NCI-H1436 (cell line): ENCODE measurements at regions not wholly inside any gene's neighbourhood (a gene's known extent, or its start where the extent isn't known, plus 50 kb on each side); places are given as distances from the start of the nearest gene placed in this dataset.
"Not testable (repeated sequence)": the region's sequence is repeated elsewhere in the genome, so short reads cannot be mapped to it uniquely, and the experiment has no call there.

ENCODE experiments used
- DNase-seq: peaks from one replicate; lab custom pipeline; 2025; lab: John Stamatoyannopoulos, UW

DNA sequence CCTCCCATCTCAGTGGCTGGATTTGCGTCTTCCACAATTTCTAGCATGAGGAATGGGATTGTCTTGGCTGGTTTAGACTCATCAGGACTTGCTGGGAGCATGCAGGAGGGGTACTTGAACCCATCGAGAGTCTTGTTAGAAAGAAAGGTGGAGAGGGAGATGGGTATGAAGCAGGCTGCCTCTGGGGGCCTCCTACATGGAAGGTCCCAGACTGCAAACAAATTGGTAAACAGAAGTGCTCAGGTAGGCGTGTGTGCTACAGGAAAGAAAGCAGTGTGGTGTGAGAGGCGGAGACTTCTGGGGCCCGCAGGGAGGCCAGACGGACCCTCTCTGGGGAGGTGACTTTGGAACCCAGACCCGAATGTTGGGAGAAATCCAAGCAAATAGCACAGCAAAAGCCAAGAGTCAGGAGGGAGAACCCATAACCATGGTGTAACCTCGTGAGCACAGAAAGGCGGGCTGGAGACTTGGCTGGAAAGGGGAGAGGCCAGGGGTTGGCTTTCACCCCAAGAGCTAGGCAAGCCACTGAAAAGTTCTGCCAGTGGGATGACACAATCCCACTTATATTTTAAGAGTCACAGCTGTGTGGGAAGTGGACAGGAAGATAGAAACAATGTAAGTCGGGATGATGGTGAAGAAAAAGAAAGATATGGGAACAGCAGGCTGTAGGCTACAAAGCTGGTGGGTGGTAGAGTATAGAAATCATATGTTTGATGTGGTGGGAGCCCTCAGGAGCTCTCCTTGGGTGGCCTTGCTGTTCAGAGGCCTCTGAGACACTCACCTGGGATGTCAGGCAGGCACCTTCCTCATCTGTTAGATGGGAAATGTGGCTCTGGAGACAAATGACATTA is 130.1 kb upstream of the PRR20G start:
- DNase-seq = no peak

DNA sequence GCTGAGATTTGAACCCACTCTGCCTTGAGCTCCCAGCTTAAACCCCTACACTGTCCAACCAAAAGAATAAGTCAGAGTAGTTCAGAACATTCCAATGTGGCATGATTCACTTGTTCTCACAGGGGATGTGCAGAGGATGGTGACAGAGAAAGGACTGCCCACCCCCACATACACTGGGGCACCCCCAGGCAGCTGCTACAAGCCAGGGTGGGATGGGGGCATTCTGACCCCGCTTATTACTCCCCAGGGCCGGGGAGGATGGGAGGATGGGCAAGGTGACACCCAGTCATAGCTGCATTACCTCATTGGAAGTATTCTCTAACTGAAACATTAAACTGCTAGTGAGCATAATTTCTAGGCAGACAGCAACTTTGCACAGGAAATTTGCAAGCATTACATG is 126.0 kb upstream of the PRR20G start:
- no peak for DNase-seq

GRCh38 chr3:127413318-127413673 is 125.5 kb upstream of the PRR20G start:
- no peak for DNase-seq

DNA sequence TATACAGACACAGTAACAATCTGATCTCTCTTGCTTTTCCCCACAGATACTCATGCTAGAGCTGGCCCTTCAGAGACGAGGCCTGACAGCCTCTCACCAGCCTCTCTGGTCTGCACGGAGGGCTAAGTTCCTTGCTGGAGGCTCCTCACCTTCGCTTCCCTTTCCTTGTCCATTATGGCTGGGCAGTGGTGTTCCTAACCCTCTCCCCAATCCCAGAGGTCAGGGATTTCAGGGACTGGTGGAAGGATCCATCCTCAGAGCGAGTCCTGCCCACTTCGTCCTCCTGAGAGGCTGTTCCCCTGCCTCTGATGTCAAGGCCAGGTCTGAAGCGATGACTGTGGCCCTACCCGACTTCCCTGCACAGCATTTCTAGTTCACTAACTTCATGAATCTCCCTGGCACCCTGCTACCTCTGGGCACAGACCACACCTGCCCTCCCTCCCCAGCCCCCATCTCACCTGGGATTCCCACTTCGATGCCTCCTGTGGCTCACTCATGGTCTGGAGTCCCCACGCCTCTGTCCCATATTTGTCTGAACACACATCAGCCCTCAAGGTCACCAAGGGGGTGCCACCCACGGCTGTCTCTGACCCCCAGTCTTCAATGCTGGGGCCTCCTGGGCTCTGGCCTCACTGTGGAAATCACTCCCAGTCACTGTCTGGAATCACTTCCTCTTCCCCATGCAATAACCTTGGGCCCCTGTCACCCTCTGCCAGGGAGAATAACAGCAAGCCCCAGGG is 124.9 kb upstream of the PRR20G start:
- DNase-seq = no peak

DNA sequence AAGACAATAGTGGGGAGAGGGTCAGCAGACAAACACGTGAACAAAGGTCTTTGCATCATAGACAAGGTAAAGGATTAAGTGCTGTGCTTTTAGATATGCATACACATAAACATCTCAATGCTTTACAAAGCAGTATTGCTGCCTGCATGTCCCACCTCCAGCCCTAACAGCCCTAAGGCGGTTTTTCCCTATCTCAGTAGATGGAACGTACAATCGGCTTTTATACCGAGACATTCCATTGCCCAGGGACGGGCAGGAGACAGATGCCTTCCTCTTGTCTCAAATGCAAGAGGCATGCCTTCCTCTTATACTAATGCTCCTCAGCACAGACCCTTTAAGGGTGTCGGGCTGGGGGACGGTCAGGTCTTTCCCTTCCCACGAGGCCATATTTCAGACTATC is 124.0 kb upstream of the PRR20G start:
- DNase-seq = not testable (repeated sequence)

DNA sequence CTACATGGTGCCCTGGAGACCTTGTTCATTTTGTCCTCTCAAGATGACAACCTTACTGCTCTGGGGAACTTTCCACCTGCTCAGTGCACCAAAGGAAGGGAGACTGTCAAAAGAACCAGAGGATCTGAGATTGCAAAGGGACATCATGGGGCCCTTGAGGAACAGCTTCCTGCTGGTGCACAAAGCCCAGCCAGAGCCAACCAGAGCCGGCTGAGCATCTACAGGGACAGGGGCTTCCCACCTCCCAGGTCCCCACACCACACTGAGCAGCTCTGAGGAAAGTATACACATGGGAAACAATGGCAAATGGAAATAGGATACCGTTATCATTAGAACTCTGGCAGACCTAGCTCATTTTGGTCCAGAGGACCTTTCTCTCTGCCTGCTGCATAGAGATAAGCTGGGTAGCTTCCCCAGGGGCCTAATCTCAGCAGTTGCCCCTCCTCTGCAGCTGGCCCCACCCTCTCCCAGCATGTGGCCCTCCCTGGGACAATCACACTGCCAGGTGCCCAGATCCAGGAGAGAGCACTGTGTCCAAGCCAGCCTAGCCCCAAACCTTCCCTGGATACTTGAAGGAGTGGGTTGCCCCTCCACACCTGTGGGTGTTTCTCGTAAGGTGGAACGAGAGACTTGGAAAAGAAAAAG is 123.4 kb upstream of the PRR20G start:
- no peak for DNase-seq

- no peak for DNase-seq
Observed at GRCh38 chr3:127410678-127411077, 122.8 kb upstream of the PRR20G start.

DNA sequence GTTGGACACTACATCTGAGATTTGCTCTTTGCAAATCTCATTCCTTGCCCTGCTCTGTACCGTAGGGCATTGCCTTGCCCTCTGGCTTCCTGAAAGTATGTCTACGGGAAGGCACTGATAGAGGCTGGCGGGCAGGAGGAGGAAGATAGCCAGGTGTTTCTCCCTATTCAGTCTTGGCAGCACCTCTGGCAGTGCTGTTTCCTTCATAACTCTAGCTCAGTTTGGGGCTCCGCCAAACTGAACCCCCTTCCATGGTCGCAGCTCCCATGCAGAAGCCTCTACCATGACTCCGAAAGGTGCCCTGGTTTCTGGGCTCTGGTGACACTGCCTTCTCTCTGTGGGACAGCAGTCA is 122.3 kb upstream of the PRR20G start:
- no peak for DNase-seq

GRCh38 chr3:127409421-127410136 is 121.7 kb upstream of the PRR20G start:
- no peak for DNase-seq

- DNase-seq = no peak
Observed at GRCh38 chr3:127408684-127409420, 121.0 kb upstream of the PRR20G start.

- no peak for DNase-seq
Observed at GRCh38 chr3:127408022-127408683, 120.3 kb upstream of the PRR20G start.

DNA sequence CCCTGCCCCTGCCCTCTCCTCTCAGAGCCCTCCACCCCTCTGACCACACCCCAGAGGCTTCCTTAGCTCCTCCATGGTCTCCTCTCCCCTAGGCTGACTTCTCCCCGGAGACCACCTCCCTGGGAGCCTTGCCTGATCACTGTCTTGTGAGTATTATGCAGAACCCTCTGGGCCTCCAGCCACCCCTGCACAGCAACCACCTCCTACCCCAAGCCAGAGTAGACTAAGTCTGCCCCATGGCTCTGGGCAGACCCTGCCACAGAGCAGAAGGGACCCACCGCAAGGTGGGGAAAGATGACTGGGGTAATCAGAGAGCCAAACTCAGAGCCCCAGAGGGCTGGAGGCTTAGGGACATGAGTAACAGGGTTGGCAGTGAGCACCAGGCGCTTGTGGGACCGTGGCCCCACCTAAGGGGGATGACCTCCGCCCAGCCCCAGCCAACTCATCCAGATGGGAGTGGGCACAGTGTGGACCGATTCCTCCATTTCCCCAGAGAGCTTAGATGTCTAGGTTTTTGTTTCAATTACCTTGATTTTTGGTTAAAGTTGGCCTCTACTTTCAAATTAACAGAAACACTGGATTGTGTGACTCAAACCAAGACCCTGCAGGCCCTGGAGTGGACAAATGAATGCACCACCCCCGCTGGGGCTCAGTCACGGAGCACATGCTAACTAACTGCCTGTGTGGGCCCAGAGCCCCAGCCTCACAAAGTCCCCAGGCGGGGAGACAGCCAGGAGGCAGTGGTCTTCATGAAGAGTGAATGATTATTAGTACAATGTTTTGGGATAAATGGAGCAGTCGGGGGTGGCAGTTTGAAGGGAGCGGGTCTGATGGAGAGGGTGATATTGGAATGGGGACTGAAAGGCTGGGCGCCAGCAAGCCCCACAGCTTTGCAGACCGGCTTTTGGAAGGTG is 119.4 kb upstream of the PRR20G start:
- no peak for DNase-seq

- no peak for DNase-seq
Observed at GRCh38 chr3:127406309-127407025, 118.6 kb upstream of the PRR20G start.

- no peak for DNase-seq
Observed at GRCh38 chr3:127405791-127406190, 117.9 kb upstream of the PRR20G start.

GRCh38 chr3:127405010-127405598 is 117.3 kb upstream of the PRR20G start:
- DNase-seq = no peak

DNA sequence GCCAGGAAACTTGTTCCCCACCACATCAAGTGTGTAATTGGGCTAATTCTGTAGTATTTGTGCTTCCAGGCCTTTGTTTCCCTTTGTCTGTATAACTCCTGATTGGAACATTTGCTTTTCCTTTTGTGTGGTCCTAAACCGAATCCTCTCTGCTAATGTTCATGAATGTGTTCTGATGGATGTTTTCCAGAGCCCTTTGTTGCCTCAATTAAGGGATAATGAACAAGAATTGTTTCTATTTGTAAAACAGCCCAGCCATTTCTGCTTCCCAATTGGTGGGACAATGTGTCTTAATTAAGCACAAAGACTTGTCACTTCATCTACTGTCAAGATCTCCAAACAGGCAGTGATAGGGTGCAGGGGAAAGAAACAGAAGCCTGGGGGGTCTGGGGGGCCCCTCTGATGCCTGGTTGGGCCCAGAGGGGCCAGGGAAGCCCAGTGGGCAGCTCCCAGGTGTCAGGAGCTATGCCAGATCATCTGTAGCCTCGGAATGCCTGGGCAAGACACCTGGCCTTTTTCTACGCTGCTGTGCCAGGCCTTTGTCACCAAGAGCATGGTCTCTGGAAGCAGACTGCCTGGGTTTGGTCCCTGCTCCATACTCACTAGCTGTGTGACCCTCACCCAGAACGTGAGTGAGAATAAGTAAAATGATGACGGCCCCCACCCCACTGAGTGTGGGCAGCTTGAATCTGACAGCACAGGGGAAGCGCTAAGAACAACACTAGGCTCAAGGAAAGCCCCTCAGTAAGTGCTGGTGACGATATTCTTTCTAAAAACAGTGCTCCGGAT is 116.6 kb upstream of the PRR20G start:
- no peak for DNase-seq

GRCh38 chr3:127403795-127404194 is 115.9 kb upstream of the PRR20G start:
- no peak for DNase-seq

DNA sequence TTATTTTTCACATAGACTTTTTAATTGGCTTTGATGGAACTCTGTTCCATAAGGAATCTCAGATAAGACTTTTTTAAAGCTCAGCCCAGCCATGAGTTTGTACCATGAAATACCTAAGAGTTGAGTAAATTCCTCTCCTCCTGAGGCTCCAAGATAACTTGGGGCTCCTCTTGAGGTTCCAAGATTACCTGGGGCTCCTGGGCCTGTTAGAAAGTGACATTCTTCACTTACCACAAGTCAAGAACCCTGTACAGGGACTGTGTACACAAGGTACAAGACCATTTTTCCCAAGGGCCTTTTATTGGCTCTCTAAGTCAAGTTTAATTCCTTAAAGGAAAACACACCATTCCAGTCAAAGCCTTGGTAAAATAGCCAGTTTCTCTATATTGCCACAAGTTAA is 111.3 kb upstream of the PRR20G start:
- DNase-seq = no peak
